Lower leg skin (tissue), 4 donors: ENCODE measurements at regions not wholly inside any gene's neighbourhood (a gene's known extent, or its start where the extent isn't known, plus 50 kb on each side); places are given as distances from the start of the nearest gene placed in this dataset.
"Not testable (repeated sequence)": the region's sequence is repeated elsewhere in the genome, so short reads cannot be mapped to it uniquely, and the experiment has no call there.

Source experiments
- DNase-seq, 2 donors: peaks; one replicate each; pipeline ENCODE4 v3.0.0-alpha.2; 2019; ENCODE audit warnings: low spot score in 2 of 2
- H3K4me3 ChIP-seq: fragments of 200-600 bp; sonication (generic); 2 replicates; pipeline ENCODE4 v1.5.1; 2017; ENCODE audit warnings: mild to moderate bottlenecking, low read depth; ENCODE audit not compliant: poor library complexity, severe bottlenecking
- POLR2A ChIP-seq, 2 donors: fragments of 450-650 bp; IDR thresholded peaks; one replicate each; pipeline ENCODE4 v1.6.1; 2016 to 2017; ENCODE audit warnings: antibody characterized with exemption in 2 of 2, mild to moderate bottlenecking in 1 of 2, moderate library complexity in 1 of 2
- whole genome bisulfite sequencing, 2 donors: methylation state at CpG; one replicate each; pipeline ENCODE4 v1.1.5; 2018; 5-methylcytosine and 5-hydroxymethylcytosine counted together
- intact Hi-C: fragments of 100-400 bp; cut with DNase I; formaldehyde crosslinking; loops from one replicate; pipeline ENCODE4 v1.15.0; 2023; ENCODE audit warnings: low total_unique reads
- TF ChIP-seq, protein P1 (sequence below), 3 donors: fragments of 450-650 bp; IDR thresholded peaks; one replicate each; pipeline ENCODE4 v1.5.1; 2016; ENCODE audit warnings: antibody characterized with exemption in 3 of 3, mild to moderate bottlenecking in 3 of 3, moderate library complexity in 2 of 3

DNA sequence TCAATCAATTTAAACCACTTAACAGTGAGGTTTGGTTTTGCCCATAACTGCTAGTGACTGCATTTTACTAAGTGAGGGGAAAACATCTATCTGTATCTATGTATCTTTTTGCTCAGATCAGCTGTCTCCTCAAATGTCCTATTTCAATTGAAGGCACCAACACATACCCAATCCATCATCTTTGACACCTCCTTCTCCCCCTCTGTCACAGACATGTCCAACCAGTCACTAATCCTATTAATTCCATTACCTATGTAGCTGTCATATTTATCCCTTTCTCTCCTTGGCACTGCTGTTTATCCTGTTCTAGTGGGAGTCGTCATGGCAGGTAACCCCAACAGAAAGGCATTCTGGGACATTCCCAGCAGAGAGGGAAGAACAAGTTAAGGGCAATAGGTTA, 975.2 kb upstream of the AUTS2 start:
- DNase-seq: no peak
- 54 to 75% methylated on average over 1 of the region's 1 CpG for WGBS, 2 donors
- TF ChIP-seq POLR2A (IDR thresholded peaks at IDR 0.05): no peak
- TF ChIP-seq, protein P1, sequence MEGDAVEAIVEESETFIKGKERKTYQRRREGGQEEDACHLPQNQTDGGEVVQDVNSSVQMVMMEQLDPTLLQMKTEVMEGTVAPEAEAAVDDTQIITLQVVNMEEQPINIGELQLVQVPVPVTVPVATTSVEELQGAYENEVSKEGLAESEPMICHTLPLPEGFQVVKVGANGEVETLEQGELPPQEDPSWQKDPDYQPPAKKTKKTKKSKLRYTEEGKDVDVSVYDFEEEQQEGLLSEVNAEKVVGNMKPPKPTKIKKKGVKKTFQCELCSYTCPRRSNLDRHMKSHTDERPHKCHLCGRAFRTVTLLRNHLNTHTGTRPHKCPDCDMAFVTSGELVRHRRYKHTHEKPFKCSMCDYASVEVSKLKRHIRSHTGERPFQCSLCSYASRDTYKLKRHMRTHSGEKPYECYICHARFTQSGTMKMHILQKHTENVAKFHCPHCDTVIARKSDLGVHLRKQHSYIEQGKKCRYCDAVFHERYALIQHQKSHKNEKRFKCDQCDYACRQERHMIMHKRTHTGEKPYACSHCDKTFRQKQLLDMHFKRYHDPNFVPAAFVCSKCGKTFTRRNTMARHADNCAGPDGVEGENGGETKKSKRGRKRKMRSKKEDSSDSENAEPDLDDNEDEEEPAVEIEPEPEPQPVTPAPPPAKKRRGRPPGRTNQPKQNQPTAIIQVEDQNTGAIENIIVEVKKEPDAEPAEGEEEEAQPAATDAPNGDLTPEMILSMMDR (IDR thresholded peaks at IDR 0.05): no peak
- no peak overlapping the region for H3K4me3 ChIP-seq
- intact Hi-C loops: no loop called here

DNA sequence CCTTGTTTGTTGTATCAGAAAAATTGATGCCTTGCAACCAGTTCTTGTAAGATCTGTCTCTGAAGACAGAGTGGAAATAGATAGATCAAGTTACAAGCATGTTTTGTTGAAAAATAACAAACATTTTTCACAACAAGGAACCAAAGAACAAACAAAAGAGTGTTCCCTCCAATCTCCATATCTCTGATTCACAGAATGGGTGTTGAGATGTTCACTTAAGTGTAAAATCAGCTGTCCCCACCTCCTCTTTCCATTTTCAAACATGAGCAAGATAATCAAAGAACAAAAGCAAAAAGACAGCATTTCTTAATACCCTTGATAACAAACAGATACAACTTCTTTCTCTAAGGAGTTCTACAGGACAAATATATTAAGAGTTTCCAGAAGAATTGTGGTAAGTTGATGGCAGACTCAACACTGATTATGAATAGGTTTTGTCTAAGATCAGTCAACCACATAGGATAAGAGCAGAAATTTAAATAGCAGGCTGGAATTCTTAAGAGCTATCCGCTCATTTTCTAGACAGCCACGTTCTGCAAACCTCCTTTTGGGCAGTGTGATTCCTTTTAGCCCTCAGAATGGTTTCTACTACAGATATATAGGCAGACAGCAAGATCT, 970.9 kb upstream of the AUTS2 start:
- no peak for DNase-seq
- intact Hi-C loops: no loop called here
- H3K4me3 ChIP-seq: no peak overlapping the region
- WGBS, 2 donors: 71 to 82% methylated on average over 2 of the region's 2 CpGs
- no peak for TF ChIP-seq POLR2A (IDR thresholded peaks at IDR 0.05)
- TF ChIP-seq, protein P1 (IDR thresholded peaks at IDR 0.05): no peak

DNA sequence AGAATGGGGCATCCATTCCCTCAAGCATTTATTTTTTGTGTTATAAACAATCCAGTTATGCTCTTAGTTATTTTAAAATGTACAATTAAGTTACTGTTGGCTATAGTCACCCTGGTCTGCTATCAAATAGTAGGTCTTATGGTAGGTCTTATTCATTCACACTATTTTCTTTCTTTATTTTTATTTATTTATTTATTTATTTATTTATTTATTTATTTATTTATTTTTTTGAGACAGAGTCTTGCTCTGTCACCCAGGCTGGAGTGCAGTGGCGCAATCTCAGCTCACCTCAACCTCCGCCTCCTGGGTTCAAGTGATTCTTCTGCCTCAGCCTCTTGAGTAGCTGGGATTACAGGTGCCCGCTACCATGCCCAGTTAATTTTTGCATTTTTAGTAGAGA, 967.4 kb upstream of the AUTS2 start:
- intact Hi-C loops: not testable (repeated sequence)

DNA sequence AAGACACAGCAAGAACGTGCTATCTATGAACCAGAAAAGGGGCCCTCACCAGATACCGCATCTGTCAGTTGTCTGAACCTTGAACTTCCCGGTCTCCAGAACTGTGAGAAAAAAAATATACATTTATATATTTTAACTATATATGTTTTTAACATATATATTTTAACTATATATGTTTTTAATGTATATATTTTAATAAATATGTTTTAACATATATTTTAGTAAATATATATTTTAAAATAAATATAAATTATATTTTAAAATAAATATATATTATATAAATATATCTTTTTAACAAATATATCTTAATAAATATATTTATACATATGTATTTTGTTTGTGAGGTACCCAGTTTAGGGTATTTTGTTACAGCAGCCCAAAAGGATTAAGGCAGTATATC, 958.2 kb upstream of the AUTS2 start:
- 92 to 96% methylated on average over 3 of the region's 3 CpGs for WGBS, 2 donors
- H3K4me3 ChIP-seq: no peak overlapping the region

More for the DNA sequence above, 967.4 kb upstream of the AUTS2 start:
- not testable (repeated sequence) for DNase-seq, H3K4me3 ChIP-seq
- 94 to 100% methylated on average over 3 of the region's 3 CpGs for WGBS, 2 donors

DNA sequence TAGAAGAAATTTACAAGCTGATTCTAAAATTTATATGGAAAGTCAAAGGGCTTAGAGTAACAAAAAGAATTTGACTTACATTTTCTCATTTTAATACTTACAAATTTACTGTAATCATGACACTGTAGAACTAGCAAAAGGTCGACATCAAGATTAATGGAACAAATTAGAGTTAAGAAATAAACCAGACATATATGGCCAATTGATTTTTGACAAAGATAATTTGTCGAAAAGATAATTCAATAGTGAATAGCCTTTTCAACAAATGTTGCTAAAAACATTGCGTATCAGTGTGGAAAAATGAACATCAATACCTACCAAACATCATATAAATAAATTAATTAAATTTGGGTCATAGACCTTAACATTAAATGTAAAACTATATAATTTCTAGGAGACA, 955.5 kb upstream of the AUTS2 start:
- no peak overlapping the region for H3K4me3 ChIP-seq
- intact Hi-C loops: no loop called here
- DNase-seq: no peak
- 81 to 84% methylated on average over 3 of the region's 3 CpGs for WGBS, 2 donors
- TF ChIP-seq, protein P1 (IDR thresholded peaks at IDR 0.05): no peak
- no peak for TF ChIP-seq POLR2A (IDR thresholded peaks at IDR 0.05)

More for the DNA sequence above, 958.2 kb upstream of the AUTS2 start:
- intact Hi-C loops: no loop called here
- no peak for DNase-seq
- TF ChIP-seq, protein P1 (IDR thresholded peaks at IDR 0.05): no peak
- TF ChIP-seq POLR2A (IDR thresholded peaks at IDR 0.05): no peak

DNA sequence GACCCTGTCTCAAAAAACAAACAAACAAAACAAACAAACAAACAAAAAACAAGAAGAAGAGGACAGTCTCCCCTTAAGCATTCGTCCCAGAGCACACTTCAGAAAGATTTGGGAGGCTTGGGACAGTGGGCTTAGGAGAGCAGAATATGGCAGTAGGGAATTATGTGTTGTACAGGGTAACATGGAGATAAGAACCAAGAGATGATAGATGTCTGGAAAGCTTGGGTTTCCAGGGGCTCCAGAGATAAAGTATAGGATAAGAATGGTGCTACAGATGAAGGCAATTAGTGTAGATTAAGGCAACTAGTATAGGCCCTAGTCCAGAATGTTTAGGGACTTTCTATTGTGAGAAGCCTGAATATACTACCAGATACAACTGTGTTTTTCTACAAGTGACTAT, 934.9 kb upstream of the AUTS2 start:
- intact Hi-C loops: no loop called here
- H3K4me3 ChIP-seq: no peak overlapping the region
- 82 to 90% methylated on average over 1 of the region's 1 CpG for WGBS, 2 donors
- TF ChIP-seq POLR2A (IDR thresholded peaks at IDR 0.05): no peak
- TF ChIP-seq, protein P1 (IDR thresholded peaks at IDR 0.05): no peak
- DNase-seq: no peak
